PFSK-1 (cell line): ENCODE measurements at regions not wholly inside any gene's neighbourhood (a gene's known extent, or its start where the extent isn't known, plus 50 kb on each side); places are given as distances from the start of the nearest gene placed in this dataset.

Experiments
- FOXP2 ChIP-seq: optimal IDR thresholded peaks from 2 replicates; pipeline ENCODE3; 2011; ENCODE audit warnings: borderline replicate concordance, control low read depth, inconsistent platforms; ENCODE audit not compliant: insufficient read depth; ENCODE audit errors: extremely low read length, extremely low read depth
- POLR2AphosphoS5 ChIP-seq: IDR thresholded peaks from 2 replicates; pipeline ENCODE4 v1.6.1; 2012; ENCODE audit warnings: low read depth, mild to moderate bottlenecking, control low read depth, low read length, moderate library complexity
- SIN3A ChIP-seq: IDR thresholded peaks from 2 replicates; pipeline ENCODE4 v1.6.1; 2012; ENCODE audit warnings: mild to moderate bottlenecking, low read length, moderate library complexity, borderline replicate concordance; ENCODE audit not compliant: insufficient read depth
- TAF1 ChIP-seq: IDR thresholded peaks from 2 replicates; pipeline ENCODE4 v1.6.1; 2012; ENCODE audit warnings: low read length, control low read depth, borderline replicate concordance; ENCODE audit not compliant: insufficient read depth
- TF ChIP-seq, protein P1 (sequence below), 2 experiments: IDR thresholded peaks; 2 replicates each; pipeline versions ENCODE4 v1.6.1 to v1.8.0; 2011 to 2012; ENCODE audit warnings: low read depth in 2 of 2, low read length in 2 of 2, control low read depth in 1 of 2, inconsistent platforms in 1 of 2, mild to moderate bottlenecking in 1 of 2, moderate library complexity in 1 of 2; ENCODE audit not compliant: insufficient read depth in 1 of 2

DNA sequence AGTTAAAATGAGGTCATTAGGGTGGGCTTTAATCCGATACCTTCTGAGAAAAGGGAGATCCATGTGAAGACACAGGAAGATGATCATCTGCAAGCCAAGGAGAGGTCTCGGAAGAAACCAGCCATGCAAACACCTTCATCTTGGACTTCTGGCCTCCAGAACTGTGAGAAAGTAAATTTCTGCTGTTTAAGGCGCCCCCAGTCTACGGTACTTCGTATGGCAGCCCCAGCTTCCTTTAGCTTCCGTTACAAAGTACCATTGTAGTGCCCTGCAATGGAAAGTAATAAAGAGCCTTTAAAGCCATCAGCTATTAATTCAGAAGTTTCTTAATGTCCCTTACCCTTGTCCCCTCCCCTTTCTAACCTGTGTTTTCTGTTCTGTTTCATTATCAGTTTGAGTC is 308.1 kb downstream of the AACS start:
- no peak for TF ChIP-seq POLR2AphosphoS5
- TF ChIP-seq, protein P1, sequence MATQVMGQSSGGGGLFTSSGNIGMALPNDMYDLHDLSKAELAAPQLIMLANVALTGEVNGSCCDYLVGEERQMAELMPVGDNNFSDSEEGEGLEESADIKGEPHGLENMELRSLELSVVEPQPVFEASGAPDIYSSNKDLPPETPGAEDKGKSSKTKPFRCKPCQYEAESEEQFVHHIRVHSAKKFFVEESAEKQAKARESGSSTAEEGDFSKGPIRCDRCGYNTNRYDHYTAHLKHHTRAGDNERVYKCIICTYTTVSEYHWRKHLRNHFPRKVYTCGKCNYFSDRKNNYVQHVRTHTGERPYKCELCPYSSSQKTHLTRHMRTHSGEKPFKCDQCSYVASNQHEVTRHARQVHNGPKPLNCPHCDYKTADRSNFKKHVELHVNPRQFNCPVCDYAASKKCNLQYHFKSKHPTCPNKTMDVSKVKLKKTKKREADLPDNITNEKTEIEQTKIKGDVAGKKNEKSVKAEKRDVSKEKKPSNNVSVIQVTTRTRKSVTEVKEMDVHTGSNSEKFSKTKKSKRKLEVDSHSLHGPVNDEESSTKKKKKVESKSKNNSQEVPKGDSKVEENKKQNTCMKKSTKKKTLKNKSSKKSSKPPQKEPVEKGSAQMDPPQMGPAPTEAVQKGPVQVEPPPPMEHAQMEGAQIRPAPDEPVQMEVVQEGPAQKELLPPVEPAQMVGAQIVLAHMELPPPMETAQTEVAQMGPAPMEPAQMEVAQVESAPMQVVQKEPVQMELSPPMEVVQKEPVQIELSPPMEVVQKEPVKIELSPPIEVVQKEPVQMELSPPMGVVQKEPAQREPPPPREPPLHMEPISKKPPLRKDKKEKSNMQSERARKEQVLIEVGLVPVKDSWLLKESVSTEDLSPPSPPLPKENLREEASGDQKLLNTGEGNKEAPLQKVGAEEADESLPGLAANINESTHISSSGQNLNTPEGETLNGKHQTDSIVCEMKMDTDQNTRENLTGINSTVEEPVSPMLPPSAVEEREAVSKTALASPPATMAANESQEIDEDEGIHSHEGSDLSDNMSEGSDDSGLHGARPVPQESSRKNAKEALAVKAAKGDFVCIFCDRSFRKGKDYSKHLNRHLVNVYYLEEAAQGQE (IDR thresholded peaks at IDR 0.05; ENCODE audit: insufficient read depth in 1 of 2, low read depth in 2 of 2, low read length in 2 of 2): no peak
- TF ChIP-seq TAF1: no peak
- no peak for TF ChIP-seq SIN3A
- no peak for TF ChIP-seq FOXP2
